ENCODE measurements at regions not wholly inside any gene's neighbourhood (a gene's known extent, or its start where the extent isn't known, plus 50 kb on each side); places are given as distances from the start of the nearest gene placed in this dataset.

DNA sequence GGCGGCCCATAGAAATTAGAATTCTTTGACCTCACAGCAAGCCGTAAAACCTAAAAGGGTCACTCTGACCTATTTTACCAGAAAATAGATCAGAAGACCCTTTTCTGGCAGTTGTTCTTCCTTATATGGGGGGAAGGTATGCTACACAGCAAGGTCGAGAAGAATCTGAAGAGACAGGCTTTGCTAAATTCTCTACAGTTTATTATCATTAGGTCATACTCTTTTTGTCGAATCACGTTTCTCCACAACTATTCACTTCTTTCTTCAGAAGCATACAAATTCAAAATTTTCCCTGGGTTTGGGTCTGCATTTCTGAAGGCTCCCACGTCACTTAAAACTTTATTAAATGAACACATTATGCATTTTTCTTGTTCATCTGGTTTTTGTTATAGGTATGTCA lies 229.5 kb upstream of the GRM7 start:
- Histone ChIP-seq H3K9me3 (no peaks in the 10 kb centered on the region), H3K27ac (no peak overlapping the region), H3K4me1 (no peaks in the 10 kb centered on the region), H3K4me3 (no peak overlapping the region), H3K27me3 (no peaks in the 10 kb centered on the region), H3K36me3 (no peaks in the 10 kb centered on the region)
- 81% methylated on average over 6 of the region's 6 CpGs for WGBS, 2 donors
- ATAC-seq (ENCODE audit: low FRiP score in 2 of 2) = no peak
- TF ChIP-seq, protein P1, sequence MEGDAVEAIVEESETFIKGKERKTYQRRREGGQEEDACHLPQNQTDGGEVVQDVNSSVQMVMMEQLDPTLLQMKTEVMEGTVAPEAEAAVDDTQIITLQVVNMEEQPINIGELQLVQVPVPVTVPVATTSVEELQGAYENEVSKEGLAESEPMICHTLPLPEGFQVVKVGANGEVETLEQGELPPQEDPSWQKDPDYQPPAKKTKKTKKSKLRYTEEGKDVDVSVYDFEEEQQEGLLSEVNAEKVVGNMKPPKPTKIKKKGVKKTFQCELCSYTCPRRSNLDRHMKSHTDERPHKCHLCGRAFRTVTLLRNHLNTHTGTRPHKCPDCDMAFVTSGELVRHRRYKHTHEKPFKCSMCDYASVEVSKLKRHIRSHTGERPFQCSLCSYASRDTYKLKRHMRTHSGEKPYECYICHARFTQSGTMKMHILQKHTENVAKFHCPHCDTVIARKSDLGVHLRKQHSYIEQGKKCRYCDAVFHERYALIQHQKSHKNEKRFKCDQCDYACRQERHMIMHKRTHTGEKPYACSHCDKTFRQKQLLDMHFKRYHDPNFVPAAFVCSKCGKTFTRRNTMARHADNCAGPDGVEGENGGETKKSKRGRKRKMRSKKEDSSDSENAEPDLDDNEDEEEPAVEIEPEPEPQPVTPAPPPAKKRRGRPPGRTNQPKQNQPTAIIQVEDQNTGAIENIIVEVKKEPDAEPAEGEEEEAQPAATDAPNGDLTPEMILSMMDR (IDR thresholded peaks at IDR 0.05) = no peak
- TF ChIP-seq EP300 (IDR thresholded peaks at IDR 0.05) (no peak), POLR2AphosphoS5 (IDR thresholded peaks at IDR 0.05) (no peak), POLR2A (IDR thresholded peaks at IDR 0.05) (no peak)
- no peak for DNase-seq

DNA sequence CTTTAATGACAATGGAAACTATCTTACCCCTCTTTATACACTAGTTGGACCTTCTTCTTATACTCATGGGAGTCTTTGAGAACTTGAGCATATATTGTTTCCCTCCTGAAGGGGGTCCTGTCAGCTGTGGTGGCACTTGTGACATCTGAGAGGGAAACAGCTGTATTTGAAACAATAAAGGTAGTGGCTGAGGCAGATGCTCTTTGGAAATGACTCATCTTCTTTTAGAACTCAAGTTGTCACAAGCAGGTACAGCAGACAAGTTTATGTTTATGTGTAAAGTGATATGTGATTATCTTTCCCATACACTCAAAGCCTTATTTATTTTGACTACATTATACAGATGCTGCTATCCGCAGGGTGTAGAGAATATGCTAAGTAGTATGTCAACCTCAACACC lies 220.0 kb upstream of the GRM7 start:
- TF ChIP-seq EP300 (IDR thresholded peaks at IDR 0.05) (no peak), POLR2A (IDR thresholded peaks at IDR 0.05) (no peak), POLR2AphosphoS5 (IDR thresholded peaks at IDR 0.05) (no peak)
- TF ChIP-seq, protein P1 (IDR thresholded peaks at IDR 0.05) = no peak
- ATAC-seq (ENCODE audit: low FRiP score in 2 of 2) = no peak
- WGBS, 2 donors = 74 to 81% methylated on average over 1 of the region's 1 CpG
- H3K4me3 ChIP-seq = no peak overlapping the region
- no peaks in the 10 kb centered on the region for H3K4me1 ChIP-seq
- no peaks in the 10 kb centered on the region for H3K27me3 ChIP-seq
- no peaks in the 10 kb centered on the region for H3K9me3 ChIP-seq
- no peak for DNase-seq
- no peaks in the 10 kb centered on the region for H3K36me3 ChIP-seq
- H3K27ac ChIP-seq = no peak overlapping the region

DNA sequence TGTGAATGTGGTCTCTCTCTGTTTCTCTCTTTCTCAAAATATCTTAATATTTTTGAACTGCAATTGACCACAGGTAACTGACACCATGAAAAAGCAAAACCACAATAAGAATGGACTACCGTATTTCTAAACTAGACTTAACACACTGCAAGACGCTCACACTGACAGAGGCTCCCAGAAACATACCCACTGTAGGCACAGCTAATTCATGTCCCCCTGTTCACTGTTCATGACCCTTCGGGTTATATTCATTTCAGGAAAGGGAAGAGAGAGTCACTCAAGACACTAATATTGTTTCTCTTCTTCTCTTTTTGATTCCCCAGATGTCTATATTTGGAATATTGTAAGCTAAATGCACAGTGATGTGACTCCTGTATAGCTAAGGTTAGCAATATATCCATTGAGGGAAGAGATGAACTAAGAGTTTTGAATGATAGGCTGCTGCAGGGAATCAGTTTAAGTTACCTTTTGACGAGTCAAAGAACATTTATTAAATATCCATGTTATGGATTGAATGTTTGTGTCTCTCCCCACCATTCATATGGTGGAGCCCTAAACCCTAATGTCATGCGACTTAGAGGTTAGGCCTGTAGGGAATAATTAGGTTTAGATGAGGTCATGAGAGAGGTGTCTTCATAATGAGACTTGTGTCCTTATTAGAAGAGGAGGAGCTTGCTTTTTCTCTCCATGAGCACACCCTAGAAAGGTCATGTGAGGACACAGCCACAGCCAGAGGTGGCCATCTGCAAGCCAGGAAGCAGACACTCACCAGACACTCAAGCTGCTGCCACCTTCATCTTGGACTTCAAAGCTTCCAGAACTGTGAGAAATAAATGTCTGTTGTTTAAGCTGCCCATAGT lies 216.6 kb upstream of the GRM7 start:
- TF ChIP-seq, protein P1 (IDR thresholded peaks at IDR 0.05) = no peak
- TF ChIP-seq EP300 (IDR thresholded peaks at IDR 0.05) (no peak), POLR2AphosphoS5 (IDR thresholded peaks at IDR 0.05) (no peak), POLR2A (IDR thresholded peaks at IDR 0.05) (no peak)
- ATAC-seq (ENCODE audit: low FRiP score in 2 of 2) = no peak
- Histone ChIP-seq H3K4me1 (no peaks in the 10 kb centered on the region), H3K27me3 (no peaks in the 10 kb centered on the region), H3K27ac (no peak overlapping the region), H3K36me3 (no peaks in the 10 kb centered on the region), H3K9me3 (no peaks in the 10 kb centered on the region), H3K4me3 (no peak overlapping the region)
- no peak for DNase-seq
- 85% methylated on average over 5 of the region's 5 CpGs for WGBS, 2 donors

DNA sequence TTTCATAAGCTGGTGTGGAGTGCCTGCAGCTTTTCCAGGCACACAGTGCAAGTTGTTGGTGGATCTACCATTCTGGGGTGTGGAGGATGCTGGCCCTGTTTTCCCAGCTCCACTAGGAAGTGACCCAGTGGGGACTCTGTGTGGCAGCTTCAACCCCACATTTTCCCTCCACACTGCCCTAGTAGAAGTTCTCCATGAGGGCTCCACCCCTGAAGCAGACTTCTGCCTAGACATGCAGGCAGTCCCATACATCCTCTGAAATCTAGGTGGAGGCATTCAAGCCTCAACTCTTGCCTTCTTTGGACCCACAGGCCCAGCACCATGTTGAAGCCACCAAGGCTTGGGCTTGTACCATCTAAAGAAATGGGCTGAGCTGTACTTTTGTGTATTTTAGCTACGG lies 206.2 kb upstream of the GRM7 start:
- ATAC-seq (ENCODE audit: low FRiP score in 2 of 2) (no peak), DNase-seq (no peak)
- H3K4me1 ChIP-seq = no peaks in the 10 kb centered on the region
- peaks cover 0 to 18% (median 11%) of the 10 kb centered on the region in 4 donors for H3K9me3 ChIP-seq
- no peaks in the 10 kb centered on the region for H3K36me3 ChIP-seq
- 100% methylated on average over 1 of the region's 1 CpG; no CpG with 5 or more reads in 1 of the 2 donors for WGBS, 2 donors
- no peaks in the 10 kb centered on the region for H3K27me3 ChIP-seq
- no peak overlapping the region for H3K4me3 ChIP-seq
- H3K27ac ChIP-seq = no peak overlapping the region
- TF ChIP-seq POLR2AphosphoS5 (IDR thresholded peaks at IDR 0.05) = no peak
- TF ChIP-seq, protein P1 (IDR thresholded peaks at IDR 0.05) = no peak
- TF ChIP-seq POLR2A (IDR thresholded peaks at IDR 0.05) = no peak
- no peak for TF ChIP-seq EP300 (IDR thresholded peaks at IDR 0.05)

DNA sequence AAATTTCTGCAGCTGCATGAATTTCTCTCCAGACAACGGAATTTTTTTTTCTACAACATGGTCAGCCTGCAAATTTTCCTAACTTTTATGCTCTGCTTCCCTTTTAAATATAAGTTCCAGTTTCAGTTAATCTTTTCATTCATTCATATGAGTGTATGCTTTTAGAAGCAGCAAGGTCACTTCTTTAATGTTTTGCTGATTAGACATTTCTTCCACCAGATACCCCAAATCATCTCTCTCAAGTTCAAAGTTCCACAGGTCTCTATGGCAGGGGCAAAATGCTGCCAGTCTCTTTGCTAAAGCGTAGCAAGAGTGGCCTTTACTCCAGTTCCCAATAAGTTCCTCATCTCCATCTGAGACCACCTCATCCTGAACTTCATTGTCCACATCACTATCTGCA lies 205.6 kb upstream of the GRM7 start:
- H3K36me3 ChIP-seq = no peaks in the 10 kb centered on the region
- no peak overlapping the region for H3K27ac ChIP-seq
- ATAC-seq (ENCODE audit: low FRiP score in 2 of 2) (no peak), DNase-seq (no peak)
- no peaks in the 10 kb centered on the region for H3K4me1 ChIP-seq
- peaks cover 0 to 18% (median 11%) of the 10 kb centered on the region in 4 donors for H3K9me3 ChIP-seq
- TF ChIP-seq POLR2A (IDR thresholded peaks at IDR 0.05) = no peak
- TF ChIP-seq EP300 (IDR thresholded peaks at IDR 0.05) = no peak
- TF ChIP-seq, protein P1 (IDR thresholded peaks at IDR 0.05) = no peak
- TF ChIP-seq POLR2AphosphoS5 (IDR thresholded peaks at IDR 0.05) = no peak
- no peaks in the 10 kb centered on the region for H3K27me3 ChIP-seq
- no peak overlapping the region for H3K4me3 ChIP-seq
- WGBS, 2 donors = 64 to 79% methylated on average over 2 of the region's 2 CpGs
